Activated CD8-positive, alpha-beta memory T cell treated with anti-CD3 and anti-CD28 coated beads for 36 hours (primary cell): ENCODE measurements at regions not wholly inside any gene's neighbourhood (a gene's known extent, or its start where the extent isn't known, plus 50 kb on each side); places are given as distances from the start of the nearest gene placed in this dataset.

Experiments
- CTCF ChIA-PET: fragments of 350-600 bp; sonication (Branson Sonifier 250); formaldehyde crosslinking; loops from one replicate; lab custom pipeline; 2021; ENCODE audit warnings: antibody characterized with exemption; lab: Charles Lee
- POLR2A ChIA-PET: fragments of 350-600 bp; sonication (Branson Sonifier 250); formaldehyde crosslinking; loops from one replicate; lab custom pipeline; 2021; ENCODE audit warnings: antibody characterized with exemption; lab: Charles Lee

DNA sequence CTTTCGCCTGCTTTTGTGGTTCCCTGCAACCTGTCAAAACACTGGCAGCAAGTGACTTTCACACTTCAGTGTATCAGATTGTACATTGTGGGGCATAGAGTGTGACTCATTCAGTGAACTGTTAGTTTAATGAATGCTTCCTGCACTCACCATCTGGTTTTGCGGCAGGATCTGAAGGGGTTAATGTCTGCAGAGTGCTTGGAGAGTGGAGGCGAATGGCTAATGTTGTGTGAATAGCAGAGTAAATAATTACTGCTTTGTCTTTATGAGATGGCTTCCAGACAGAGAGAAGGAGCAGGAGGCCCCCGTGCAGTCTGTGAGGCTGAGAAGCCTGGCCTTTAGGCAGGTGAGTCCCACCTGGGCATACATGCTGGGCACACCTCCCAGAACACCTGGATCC lies 454.3 kb upstream of the KIRREL3 start:
- CTCF ChIA-PET = no interaction called here

DNA sequence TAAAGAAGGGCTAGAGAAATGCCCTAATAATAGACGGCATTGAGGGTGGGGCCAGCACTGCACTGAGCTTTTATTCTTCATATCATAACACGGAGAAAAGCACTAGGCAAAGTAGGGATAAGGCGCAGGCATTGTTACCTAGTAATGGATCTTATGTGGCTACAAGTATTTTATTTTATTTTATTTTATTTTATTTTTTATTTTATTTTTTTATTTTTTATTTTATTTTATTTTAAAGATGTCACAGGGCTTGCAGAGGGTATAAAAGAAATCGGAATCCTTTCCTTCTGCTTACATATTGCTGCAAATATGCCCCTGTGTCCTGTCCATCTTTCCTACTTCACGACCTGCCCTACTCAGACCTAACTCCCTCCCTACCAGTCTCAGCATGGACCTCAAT lies 452.0 kb upstream of the KIRREL3 start:
- CTCF ChIA-PET = interaction anchor here (0.6 kb wide), 1 partner anchor 195 kb away, joined by 5 read pairs; no protein-coding TSS in a partner anchor
- POLR2A ChIA-PET = no interaction called here

More for the DNA sequence above, 454.3 kb upstream of the KIRREL3 start:
- POLR2A ChIA-PET = no interaction called here

DNA sequence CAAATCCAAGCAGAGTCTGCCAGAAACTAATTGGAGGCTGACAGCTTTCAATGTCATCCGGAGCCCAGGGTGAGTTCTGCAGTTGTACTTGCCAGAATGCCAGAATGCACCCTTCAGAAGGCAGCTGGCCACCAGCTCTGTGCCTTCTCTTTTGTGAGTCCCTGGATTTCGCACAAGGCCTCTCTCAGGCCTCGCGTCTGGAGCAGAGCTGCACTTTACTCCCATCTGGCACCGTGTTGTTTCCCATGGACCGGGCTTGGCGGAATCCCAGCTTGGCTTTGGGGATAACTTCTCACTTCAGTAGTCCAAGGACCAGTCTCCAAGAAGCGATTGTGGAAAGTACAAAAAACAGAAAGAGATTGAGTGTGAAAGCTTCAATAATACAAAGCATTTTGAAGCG lies 451.3 kb upstream of the KIRREL3 start:
- ChIA-PET POLR2A (no interaction called here), CTCF (interaction anchor here (0.6 to 0.9 kb wide), 2 partner anchors 9 to 195 kb away, joined by 4 to 5 read pairs; no protein-coding TSS in a partner anchor)

DNA sequence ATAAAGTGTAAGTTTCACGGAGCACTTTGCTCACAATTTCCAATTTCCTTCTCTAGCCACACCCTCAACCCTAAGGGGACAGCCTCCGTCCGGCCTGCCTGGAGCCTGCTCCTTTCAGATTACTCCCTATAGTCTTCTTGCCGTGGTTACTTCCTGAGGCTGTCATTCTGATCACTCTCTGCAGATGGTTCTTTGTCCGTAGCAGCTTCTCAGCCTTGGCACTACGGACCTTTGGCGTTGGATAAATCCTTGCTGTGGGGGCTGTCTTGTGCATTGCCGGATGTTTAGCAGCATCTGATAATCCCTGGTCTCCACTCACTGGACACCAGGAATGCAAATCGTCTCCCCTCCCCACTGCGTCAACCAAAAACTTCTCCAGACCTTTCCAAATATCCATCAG lies 447.5 kb upstream of the KIRREL3 start:
- POLR2A ChIA-PET = no interaction called here
- CTCF ChIA-PET = no interaction called here

DNA sequence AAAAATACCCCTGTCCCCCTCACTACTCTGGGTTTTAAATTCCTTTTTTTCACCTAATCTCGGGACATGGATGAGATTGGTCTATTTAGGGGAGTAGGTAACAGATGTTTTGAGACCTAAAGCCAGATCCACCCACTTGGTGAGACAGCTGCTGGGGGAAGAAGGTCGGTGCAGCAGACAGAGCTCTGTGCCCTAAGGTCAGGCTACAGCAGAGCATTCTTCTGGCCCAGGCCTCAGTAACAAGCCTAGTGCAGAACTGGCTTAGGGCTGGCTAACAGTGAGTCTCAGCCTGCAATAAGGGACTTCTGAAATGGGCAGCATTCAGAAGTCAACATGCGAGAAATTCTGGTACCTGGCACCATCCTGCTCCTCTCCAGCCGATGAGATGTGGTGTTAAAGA lies 444.9 kb upstream of the KIRREL3 start:
- POLR2A ChIA-PET = no interaction called here
- CTCF ChIA-PET = no interaction called here

DNA sequence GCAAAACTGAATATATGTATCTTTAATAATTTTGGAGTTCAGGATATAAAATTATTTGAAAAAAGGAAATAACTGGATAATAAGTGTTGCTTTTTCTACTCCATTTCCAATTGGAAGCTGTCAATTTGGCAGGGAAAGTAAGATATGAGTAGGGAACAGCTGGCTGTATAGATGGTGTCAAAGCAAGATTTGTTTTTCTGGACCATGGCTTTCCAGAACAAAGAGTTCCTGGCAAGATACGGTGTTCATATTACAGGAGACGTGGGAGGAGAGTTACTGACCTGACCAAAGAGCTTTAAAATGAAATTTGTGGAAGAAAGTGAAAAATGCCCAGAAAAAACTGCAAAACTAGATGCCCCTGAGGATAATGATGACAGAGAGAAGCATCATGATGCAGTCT lies 442.7 kb upstream of the KIRREL3 start:
- ChIA-PET POLR2A (no interaction called here), CTCF (interaction anchor here (1.4 kb wide), 1 partner anchor 8 kb away, joined by 4 read pairs; no protein-coding TSS in a partner anchor)

DNA sequence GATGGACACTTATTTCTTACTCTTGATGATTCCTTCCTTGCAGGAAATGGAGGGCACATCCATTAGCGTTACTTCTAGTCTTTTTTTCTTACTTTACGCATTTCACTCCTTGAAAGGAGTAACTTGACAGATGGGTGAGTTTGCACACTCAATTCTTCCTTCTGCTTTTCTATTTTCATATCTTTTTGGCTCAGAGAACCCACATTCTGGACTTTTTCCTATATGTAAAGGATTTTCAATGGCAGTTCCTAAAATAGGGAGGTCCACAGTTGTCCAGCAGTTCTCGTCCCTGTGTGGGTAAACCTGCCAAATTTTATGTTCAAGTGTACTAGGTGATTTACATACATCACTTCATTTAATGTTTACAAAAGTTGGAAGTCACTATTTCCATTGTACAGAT lies 440.0 kb upstream of the KIRREL3 start:
- POLR2A ChIA-PET = no interaction called here

DNA sequence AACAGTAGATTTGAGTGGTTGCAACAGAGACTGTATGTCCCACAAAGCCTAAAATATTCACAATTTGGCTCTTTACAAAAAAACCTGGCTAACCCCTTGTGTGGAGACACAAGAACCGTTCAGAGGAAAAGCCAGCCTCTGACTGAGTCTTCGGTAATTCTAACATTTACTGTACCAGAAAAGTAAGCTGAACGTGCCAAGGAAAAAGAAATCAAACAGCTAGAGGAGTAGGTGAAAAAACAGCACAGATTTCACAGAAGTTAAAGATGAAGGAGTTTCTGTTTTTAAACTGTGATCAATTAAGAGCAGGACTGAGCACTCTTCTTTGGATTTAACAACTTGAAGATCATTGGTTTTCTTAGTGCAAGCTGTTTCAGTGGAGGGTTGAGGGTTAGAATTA lies 424.7 kb upstream of the KIRREL3 start:
- ChIA-PET POLR2A (no interaction called here), CTCF (no interaction called here)

More for the DNA sequence above, 440.0 kb upstream of the KIRREL3 start:
- CTCF ChIA-PET = no interaction called here

DNA sequence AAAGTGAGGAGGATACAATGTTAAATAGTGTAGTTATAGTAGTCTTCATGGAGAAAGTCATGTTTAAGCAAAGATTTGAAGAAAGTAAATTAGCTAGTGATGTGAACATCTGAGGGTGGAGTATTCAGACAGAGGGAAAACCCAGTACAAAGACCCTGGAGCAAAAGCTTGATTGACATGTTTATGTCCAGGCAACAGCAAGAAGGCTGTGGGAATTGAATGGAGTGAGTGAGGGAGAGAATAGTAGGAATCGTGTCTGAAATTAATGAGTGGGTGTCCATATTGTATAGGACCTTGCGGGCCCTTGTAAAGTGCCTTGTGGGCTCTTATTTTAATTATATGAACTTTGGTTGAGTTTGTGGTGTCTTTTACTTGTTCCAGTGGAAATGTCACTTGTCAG lies 424.1 kb upstream of the KIRREL3 start:
- POLR2A ChIA-PET = no interaction called here
- CTCF ChIA-PET = no interaction called here

DNA sequence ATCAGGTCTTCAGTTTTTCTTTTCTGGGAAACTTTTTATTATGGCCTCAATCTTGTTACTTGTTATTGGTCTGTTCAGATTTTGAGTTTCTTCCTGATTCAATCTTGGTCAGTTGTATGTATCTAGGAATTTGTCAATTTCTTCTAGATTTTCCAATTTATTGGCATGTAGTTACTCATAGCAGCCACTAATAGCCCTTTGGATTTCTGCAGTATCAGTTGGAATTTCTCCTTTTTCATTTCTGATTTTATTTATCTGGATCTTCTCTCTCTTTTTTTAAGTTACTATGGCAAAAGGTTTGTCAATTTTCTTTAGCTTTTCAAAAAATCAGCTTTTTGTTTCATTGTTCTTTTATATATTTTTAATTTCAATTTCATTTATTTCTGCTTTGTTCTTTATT lies 419.6 kb upstream of the KIRREL3 start:
- CTCF ChIA-PET = no interaction called here
- POLR2A ChIA-PET = no interaction called here

DNA sequence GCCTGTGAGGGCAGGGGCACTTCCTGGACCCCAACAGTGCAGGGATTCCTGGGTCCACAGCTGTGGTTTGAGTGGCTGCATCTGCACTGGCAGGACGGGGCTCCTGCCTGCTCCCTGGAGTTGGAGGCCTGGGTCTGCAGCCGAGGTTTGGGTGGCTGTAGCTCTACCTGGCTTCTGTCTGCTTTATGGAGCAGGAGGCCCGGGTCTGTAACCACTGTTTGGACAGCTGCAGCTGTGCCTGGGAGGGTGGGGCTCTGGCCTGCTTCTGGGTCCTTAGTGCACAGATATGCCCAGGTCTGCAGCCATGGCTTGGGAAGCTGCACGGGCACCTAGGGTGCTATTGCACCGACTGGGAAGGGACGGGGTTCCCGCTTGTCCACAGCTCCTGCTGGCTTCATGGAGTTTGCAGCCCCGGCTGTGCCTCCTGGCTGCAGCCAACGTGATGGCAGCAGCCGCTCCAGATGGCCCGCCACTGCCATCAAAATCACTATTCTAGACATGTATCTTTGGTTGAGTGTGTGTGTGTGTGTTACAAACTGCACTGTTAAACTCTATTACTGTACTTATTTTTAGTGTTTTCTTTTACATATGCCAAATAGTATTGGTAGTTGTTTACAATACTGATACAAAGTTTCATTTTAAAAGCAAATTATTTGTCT lies 412.3 kb upstream of the KIRREL3 start:
- CTCF ChIA-PET = no interaction called here
- POLR2A ChIA-PET = no interaction called here

DNA sequence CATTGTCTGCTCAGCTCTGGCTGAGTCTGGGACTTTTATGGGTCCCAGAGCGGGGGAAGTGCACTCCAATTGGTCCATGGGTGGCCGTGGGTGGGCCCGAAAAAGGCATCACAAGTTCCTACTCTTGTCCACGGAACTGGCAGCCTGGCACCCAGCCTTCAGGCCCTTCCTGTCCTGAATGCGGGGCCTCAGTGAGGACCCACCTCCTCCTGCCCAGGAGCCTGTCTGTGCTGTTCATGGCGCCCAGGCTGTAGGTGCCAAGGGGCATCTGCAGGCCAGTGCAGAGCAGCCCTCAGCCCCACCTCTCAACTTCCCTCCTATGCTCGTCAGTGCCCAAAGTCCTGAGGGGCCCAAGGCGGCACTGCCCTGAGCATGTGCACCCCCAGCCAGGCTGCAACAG lies 411.7 kb upstream of the KIRREL3 start:
- ChIA-PET CTCF (no interaction called here), POLR2A (no interaction called here)

DNA sequence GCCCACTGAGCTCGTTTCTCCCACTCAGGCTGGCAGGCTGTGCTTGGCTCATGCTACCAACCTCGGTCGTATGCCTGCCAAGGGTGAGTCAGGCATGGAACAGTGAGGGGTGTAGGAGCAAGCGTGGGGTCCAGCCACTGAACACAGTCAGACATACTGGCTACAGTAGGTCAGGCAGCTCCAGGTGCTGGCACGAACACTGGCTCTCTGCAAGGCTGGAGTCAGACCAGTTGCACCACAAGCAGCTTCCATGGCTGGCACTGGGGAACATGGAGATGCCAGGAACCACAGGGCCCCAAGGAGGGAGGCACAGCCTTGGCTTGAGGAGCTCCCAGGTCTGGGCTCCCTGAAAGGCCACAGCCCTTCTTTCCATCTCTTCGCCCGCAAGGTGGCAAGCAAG lies 410.7 kb upstream of the KIRREL3 start:
- ChIA-PET POLR2A (no interaction called here), CTCF (no interaction called here)

DNA sequence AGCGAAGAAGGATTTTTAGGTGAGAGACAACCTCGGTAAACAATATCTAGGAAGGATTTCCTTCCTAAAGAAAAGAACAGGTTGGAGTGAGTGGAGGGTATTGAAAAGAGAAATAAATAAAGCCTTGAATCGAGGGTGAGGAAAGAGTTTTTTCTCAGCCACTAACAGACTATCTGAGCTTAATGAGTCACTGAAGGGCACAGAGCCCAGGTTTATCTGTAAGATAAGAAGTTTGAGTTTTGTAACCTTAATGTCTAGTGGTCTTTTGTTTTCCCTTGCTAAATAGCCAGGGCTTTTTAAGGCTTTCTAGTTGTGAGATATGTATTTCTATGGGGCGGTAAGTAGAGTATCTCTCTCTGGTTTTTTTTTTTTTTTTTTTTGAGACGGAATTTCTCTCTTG lies 394.5 kb upstream of the KIRREL3 start:
- CTCF ChIA-PET = no interaction called here
- POLR2A ChIA-PET = no interaction called here

DNA sequence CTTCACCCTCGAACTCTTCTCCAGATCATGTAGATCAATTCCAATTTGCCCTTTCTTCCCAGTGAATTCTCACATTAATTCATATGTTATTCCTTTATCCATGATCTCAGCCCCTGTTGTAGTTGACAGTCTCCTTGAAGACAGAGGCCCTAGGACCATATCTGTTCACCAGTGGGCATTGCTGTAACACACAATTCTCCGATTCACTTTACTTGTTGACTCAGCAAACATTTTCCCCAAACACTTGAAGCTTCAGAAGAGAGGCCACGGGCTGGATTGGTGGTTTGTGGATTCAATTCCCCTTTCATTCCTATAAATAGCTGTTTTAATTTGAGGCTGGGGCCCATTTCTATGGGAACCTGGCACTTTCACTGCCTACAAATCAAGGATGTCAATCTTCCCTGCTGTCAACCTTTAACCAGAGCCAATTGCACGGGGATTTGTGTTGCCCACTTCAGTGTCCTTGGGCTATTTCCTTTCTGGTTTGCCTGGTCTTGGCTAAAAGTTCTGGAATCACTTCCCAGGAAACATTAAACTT lies 393.0 kb upstream of the KIRREL3 start:
- ChIA-PET CTCF (no interaction called here), POLR2A (no interaction called here)

DNA sequence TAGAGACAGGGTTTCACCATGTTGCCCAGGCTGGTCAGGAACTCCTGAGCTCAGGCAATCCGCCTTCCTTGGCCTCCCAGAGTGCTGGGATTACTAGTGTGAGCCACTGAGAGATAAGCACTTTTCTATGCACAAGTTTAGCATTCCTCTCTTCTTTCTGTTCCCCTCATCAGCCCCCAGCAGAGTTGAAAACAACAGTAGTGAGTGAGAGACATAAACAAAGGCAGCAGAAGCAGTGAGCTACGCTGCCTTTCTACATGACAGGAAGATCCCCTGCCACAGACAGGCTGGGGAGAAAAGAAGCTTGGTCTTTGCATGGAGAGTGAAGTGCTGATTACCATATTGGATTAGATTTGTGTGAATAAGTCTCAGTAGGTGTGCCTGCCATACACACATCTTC lies 392.0 kb upstream of the KIRREL3 start:
- POLR2A ChIA-PET = no interaction called here
- CTCF ChIA-PET = no interaction called here

DNA sequence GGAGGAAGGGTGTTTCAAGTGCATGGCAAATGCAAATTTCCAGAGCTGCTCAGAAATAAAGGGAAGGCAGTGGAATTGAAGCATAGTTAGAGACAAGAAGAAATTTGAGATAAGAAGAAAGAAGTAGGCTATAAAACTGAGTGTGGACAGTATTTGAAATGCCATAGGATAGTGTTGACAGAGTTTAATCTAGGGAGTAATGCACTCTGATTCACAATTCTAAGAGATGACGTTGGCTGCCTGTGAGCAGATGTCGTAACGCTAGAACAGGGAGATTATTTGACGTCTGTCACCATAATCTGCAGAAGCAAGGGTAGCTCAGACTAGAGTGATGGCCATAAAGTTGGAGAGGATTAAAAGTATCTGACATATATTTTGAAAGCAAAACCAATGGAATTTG lies 389.9 kb upstream of the KIRREL3 start:
- CTCF ChIA-PET = no interaction called here
- POLR2A ChIA-PET = no interaction called here

DNA sequence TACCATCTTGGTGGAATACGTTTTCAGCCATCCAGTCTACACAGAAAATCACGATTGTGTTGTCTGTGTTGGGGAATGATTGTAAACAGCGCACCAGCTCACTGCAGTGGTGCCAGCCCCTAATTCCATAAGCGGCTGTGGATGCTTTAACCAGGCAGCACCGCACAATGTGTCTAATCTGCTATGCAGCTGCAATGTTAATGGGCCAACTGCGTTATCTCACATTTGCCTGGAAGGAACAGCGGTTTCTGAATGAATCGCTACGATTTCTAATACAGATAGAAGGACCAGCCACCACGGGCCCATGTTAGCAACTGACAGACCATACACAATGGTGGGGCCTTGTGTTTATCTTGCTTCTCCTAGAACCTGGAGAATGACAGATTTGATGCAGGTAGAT lies 384.5 kb upstream of the KIRREL3 start:
- CTCF ChIA-PET = no interaction called here
- POLR2A ChIA-PET = no interaction called here

DNA sequence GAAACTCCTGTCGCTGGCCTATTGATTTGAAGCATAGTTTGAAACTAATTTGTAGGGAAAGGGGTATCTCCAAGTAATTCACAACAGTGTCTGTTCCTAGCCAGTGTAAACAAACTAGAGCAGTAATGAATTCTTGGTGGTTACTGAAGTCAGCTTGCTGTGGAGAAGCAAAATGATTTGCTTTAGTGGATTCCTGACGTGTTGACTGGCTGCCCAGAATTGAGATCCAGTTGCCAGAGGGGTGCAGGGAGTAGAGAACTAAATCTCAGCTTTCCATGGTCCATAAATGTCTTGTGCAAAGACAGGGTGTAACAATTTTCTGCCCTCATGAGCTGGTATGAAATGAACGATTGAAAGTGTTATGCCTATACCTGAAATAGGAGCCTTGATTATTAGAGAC lies 382.5 kb upstream of the KIRREL3 start:
- POLR2A ChIA-PET = no interaction called here

DNA sequence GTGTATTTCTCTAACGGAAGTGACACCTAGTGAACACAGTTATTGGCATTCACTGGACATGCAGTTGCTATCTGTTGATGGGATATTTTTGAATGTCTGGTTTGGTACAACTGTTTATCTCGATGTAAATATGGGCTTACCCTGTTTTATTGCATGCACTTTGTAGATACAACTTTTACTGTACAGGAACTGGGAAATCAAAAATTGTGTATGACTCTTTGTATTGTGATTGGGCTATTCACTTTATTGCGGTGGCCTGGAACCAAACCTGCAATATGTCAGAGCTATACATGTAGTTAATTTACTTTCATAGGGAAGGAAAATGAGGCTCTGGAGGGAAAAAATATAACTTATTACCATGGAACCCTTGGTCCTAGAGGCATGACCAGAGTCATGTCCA lies 380.7 kb upstream of the KIRREL3 start:
- ChIA-PET POLR2A (no interaction called here), CTCF (interaction anchor here (1.0 kb wide), 1 partner anchor 27 kb away, joined by 3 read pairs; no protein-coding TSS in a partner anchor)

More for the DNA sequence above, 382.5 kb upstream of the KIRREL3 start:
- CTCF ChIA-PET = no interaction called here

DNA sequence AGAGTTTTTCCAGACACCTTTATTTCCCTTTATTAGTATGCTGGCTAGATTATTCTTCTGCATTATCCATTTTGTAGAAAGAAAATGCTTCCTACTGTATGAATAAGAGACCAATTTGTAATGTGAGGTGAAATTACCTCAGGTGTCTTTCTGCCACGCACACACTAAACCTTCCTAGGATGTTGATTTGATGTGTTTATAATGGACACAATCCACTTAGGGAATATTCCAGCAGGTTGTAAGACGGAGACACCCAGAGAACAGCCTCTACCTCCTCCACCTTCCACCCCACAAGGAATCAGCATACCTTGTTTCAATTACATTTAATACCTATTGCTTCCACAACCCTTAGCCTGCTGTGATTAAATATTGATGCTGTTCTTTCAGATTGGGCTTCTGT lies 379.1 kb upstream of the KIRREL3 start:
- ChIA-PET POLR2A (no interaction called here), CTCF (no interaction called here)

DNA sequence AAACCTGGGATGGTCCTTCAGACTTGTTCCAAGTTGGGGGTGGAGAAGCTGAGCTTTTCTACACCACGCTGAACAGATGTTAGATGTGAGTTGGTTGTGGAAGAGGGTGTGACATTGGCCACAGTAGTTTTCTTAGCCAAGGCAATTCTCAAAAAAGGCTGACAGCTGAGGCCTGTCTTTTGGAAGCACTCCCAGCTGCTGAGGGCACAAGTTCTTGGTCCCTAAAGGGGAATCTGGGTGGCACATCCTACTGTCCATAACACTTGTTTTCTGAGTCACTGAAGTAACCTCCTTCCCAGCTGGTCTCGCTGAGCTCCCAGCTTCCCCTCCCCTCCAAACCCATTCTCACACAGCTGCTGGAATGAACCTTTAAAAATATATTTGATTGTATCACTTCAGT lies 375.7 kb upstream of the KIRREL3 start:
- ChIA-PET POLR2A (no interaction called here), CTCF (no interaction called here)
